Activated CD8-positive, alpha-beta memory T cell treated with anti-CD3 and anti-CD28 coated beads, Interleukin-2, amount 50 U/mL, for 48 hours (primary cell): ENCODE measurements at regions not wholly inside any gene's neighbourhood (a gene's known extent, or its start where the extent isn't known, plus 50 kb on each side); places are given as distances from the start of the nearest gene placed in this dataset.
A peak's percentile ranks its signal among the peaks of the same experiment; 100 is the strongest.

Experiments
- DNase-seq: peaks from one replicate; pipeline ENCODE4 v3.0.0-alpha.2; 2020

DNA sequence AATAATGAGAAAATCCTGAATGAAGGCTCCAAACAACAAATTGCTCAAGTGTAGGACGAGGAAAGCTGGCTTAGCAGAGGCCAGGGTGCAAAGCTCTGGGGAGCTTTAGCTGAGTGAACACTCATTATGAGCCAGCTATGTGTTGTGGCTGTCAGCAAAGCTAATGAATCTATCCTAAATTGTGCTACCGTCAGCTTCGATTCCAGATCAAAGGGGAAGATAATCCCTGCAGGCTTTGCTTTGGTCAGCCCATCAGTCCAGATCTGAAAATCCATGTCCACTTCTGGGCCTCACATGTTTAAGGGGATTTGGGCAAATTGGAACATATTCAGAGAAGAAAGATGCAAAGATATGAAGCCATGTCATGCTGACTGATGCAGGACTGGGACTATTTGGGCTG, 180.9 kb upstream of the ZBED5 start:
- no peak for DNase-seq

DNA sequence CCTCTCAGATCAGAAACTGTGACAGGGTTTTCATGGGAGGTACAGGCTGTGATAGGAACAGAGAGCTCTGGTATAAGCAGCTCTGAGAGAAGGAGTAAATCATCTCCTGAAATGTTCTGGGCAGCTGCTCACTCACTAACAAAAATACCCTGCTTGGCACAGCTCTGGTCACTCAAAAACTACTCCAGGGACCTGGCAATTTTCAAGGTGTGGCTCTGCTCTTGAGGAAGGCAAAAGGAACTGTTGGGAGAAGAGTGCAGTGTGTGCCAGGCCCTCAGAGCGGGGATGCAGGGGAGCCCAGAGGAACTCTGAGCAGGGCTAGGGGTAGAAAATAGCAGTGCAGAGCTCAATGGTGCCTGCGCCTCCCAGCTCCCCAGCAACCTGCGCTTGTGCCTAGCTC, 180.5 kb upstream of the ZBED5 start:
- no peak for DNase-seq

DNA sequence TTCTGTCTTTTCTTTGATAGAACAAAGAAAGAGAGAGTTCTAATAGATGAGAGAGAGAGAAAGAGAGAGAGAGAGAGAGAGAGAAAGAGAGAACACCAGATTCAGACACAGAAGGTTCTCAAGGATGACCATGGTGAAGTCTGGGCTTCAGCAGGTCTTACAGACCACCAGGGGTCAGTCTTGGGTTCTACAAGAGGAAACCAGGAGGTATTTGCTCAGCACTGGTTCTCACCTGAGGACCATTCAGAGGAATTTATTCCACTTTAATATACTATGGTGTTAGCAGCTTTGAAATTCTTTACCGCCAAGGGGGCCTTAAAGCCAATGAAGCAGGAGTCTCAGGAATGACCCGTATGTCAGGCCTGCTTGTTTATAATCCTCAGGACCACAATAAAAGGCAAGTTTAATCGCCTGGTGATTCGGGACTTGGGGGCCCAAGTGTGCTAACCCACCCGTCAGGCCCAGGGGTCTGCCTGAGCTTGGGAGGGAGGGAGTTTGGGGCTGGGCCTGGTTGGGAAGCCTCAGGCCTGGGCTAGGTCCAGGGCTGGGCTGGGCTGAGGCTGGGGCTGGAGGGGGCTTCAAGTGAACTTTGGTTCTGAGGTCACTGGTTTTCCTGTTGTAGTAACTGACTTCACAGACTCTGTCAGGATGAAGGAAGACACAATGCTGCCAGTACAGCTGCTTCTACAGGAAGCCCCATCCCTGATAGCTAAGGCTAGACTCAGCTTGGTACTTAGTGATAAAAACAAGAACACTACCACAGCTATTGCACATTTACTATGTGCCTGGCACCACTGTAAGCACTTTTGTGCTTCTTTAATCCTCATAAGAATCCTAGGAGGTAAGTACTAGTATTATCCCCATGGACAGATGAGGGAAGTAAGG, 179.2 kb upstream of the ZBED5 start:
- no peak for DNase-seq

DNA sequence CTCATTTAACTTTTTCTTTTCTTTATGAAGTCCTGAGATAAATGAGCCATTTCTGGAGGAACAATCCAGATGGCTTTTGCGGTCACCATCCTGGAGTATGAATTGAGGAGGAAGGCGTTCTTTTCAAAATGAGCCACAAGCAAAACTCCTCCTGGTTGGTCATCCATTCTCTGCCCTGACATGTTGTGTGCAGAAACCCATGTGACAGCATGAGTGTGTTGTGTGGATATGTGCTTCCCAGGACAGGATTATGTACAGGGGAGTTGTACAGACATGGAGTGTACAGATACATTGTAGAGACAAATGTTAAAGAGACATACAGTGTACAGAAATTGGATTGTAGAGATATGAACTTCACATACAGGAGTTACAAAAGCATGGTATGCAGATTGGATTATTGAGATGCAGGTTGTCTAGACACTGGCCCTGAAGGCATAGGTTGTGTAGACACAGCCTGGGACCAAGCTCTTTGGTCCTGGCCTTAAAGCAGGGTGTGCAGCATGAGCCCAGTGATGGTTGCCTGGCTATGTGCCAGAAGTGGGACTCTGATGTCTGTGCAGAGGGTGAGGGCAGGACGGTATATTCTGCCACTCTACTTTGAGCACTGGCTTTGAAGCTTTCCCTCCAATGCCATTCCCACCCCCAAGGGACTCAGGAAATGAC, 178.5 kb upstream of the ZBED5 start:
- no peak for DNase-seq

DNA sequence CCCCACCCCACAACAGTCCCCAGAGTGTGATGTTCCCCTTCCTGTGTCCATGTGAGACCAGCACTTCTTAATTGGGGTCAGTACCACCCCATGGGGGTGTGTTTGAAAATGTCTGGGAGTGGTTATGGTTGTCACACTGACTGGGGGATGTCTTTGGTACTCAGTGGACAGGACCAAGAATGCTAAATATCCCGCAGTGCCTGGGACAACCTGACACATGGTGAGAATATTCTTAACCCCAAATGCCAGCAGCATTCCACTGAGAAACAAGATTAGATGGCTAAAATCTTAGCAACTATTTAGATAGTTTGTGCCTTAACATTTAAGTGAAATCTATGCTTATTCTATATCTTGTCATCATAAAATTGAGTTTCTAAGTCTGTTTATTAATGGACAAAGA, 177.5 kb upstream of the ZBED5 start:
- no peak for DNase-seq

DNA sequence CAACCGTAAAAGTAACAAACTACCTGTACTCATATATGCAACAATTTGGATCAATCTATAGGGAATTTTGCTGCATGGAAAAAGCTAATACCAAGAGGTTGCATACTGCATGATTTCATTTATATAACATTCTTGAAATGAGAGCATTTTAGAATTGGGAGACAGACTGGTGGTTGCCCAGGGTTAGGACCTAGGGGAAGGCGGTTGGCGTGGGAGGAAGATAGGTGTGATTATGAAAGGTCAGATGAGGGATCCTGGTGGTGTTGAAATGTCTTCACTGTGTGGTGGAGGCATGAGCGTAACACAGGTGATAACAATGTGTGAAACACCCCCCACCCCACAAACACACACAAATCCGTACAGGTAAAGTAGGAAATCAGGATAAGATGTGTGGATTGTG, 176.6 kb upstream of the ZBED5 start:
- DNase-seq: no peak

DNA sequence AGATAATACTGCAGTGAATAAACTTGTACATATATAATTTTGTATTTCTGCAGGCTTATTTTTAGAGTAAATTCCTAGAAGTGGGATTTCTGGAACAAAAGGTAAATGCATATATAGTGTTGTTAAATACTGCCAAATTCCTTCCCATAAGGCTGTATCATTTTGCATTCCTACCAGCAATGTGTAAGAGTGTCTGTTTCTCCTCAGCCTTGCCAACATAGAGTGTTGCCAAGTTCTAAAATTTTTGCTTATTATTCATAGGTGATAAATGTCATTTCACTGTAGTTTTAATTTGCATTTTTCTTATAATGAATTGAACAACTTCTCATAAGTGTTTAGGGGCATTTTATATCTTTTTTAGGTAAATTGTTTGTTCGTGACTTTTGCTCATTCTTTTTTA, 174.2 kb upstream of the ZBED5 start:
- DNase-seq: no peak

DNA sequence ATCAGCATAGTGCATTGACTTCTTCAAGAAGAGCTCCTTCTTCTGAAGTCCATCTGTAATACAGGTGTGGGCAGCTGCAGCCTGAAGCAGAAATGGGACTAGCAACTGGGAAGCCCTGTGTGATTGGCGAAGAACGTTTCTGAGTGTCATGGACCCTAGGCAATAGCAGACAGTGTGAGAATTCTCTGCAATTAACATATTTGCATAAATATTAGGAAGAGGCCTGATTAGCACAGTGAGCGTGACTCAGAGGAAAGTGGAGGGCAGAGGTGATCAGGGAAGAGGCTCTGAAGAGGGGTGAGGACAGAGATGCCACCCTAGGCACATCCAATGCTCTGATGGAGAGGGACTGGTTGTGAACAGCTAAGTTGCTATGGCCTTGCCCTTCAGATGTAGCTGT, 171.2 kb upstream of the ZBED5 start:
- DNase-seq: no peak

DNA sequence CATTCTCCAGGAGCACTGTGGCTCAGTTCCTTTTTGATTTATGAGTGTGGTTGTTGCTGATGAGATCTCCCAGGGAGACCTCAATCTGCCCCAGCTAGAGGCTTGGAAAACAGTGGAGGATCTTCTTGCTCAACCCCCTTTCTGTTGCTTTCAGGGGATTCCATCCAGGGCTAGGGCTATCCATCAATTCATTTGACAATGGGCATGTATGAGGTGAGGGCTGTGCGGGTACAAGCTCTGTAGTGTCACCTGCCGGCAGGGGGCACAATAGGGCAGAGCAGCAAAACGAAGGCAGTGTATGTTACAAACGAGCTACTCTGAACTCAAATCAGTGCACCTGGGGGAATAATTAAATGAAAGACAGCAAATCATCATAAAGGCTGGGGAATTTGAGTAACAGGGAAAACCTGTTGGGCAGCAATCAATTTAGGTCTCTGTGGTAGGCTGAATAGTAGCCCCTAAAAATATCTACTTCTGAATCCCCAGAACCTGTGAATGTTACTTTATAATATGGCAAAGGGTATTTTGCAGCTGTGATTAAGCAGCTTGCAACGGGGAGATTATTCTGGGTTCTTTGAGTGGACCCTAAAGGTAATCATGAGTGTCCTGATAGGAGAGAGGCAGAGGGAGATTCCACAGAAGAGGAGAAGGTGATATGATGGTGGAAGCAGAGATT, 170.3 kb upstream of the ZBED5 start:
- DNase-seq: peak; percentile 84

DNA sequence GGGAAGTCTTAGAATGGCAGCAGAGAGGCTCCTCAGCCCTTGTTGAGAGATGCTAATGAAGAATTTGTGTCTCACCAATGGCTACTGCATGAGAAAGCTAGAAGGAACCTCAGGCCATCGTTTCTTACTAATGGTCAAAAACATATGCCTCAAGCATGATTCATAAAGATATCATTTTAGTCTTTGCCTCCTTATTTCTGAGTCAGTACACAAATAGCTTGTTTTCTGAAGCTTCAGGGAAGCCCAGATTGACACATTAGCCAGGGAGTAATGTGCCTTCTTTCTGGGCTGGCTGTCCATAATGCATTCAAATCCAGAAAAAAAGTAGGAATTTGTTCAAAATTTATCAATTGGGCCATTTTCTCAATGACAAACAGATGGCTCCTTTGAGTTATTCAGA, 169.4 kb upstream of the ZBED5 start:
- DNase-seq: no peak

DNA sequence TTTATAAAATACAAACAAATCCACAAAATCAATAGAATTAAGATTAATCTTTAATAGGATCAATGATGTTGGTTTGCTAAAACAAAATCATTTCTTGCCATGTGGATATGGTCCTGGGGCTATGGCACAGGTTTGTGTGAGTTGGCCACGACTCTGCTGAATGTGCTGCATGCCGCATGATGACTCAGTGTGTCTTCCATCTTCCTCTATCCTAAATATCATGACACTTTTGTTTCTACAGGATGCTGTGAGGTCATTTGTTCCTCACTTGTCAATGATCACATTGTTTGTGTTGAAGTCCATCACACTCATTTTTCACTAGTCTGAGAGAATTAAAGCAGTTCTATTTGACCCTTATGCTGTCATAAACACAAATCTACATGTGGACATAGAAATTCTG, 167.2 kb upstream of the ZBED5 start:
- DNase-seq: no peak

DNA sequence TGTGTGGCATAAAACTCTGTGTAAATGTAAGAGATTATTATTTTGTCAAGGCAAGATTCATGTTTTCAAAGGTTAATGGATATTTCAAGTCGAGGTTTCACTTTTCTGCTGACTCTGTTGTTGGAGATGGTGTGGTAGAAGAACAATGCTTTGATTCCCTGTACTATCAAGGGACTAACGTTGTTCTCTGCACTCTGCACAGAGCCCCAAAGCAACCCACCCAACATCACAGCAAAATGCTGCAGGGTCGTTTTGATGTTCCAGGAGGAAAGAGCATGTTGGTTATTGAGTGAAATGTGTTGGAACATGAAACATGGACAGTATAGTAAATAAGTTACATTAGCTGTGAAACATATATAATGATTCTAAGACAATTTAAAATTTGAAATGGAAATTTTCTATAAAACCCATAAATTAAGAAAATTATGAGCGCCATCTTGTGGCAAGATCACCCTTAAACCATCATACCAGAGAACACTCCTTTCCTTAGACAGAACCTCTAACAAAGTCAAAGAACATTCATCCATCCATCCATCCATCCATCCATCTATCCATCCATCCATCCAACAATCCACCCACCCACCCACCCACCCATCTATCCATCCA, 164.4 kb upstream of the ZBED5 start:
- DNase-seq: no peak

DNA sequence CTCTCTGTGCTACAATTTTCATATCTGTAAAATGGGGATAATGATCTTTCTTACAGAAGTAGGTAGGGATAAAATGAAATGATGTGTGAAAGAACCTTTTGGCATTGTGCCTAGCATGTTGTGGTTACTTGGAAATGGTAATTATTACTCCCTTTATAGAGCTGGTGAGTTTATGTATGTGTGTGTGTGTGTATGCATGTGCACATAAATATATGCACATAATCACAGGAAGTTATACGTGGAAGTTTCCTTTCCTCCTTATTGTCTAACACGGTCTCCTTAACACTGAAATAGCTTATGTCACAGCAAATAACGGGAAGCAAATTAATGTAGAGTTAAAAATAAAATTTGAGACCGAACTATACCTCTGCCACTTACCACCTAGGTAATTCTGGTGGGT, 163.7 kb upstream of the ZBED5 start:
- no peak for DNase-seq

DNA sequence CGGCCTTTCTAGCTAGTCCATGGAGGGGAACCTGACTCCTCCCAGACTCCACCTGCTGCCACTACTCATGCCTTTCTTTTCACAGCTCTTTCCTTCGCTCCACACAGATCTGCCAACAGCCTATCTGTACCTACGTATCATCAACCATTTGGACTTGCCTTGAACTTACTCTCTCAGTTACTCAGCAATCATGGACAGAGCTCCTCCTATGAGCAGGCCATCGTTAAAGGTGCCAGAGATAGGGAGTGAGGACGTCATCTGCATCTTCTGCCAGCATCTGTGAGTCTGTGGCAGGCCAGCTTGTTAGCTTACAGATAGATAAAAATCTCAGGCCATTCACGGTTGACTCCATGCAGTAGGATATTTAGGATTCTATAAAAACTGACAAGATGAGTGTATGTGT, 162.9 kb upstream of the ZBED5 start:
- DNase-seq: no peak

DNA sequence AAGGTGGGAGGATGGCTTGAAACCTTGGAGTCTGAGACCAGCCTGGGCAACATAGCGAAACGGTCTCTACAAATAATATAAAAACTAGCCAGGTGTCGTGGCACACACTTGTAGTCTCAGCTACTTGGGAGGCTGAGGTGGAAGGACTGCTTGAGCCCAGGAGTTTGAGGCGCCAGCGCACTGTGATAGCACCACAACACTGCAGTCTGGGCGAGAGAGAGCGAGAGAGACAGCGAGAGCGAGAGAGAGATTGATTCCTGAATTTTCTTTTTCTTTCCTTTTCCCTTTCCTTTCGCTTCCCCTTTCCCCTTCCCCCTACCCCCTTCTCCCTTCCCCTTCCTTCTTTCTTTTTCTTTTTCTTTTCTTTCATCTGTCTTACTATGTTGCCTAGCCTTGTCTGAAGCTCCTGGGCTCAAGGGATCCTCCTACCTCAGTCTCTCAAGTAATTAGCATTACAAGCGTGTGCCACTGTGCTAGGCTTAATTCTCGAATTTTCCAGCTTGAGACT, 162.4 kb upstream of the ZBED5 start:
- DNase-seq: no peak

DNA sequence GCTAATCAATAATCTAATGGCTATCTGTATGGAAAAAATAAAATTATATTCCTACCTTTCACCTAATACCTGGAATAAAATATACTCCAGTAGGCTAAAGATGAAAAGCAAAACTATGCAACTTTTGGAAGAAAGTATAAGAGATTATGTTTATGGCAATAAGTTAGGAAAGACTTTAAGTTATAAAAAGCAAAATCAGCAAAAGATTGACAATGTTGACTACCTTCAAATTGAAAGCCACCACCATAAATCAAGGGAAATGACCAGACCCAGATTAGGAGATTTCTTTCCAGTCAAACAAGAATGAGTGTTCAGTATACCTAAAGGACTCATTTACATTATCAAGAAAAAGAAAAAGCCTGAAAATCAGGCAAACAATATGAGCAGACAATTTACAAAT, 159.1 kb upstream of the ZBED5 start:
- no peak for DNase-seq

DNA sequence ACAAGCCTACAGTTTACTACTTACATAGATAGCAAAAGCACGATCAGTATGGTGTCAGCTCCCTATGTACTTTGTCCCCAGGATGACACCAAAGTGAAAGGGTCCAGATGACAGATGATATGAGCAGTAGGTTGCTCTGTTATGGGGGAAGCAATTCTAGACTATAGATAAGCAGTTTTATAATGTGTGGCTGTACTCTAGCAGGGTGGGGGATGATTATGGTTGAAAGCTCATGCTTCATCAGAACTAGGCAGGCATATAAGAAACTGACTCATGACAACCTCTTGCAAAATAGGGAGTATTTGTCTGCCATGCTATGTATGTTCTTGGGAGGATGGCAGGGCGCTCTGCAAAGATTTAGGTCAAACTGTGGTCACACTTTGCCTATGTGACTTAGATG, 158.2 kb upstream of the ZBED5 start:
- no peak for DNase-seq

DNA sequence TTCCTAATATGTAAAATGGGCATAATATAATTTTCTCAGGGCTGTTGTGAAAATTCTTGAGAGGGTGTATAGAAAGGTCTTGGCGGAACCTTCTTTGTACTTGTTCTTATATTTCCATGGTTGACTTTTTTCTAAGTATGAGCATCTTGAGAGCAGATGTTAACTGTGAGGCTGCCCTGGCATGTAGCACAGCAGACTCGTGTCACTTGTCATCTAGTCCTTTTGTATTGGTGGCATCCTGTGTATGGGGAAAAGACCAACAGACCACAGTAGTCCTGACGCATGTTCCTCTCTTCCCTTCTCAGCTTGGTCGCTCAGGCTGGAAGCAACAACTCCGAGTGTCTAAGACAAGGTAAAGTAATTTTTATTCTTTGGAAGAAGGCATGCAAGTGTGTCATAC, 153.8 kb upstream of the ZBED5 start:
- no peak for DNase-seq

DNA sequence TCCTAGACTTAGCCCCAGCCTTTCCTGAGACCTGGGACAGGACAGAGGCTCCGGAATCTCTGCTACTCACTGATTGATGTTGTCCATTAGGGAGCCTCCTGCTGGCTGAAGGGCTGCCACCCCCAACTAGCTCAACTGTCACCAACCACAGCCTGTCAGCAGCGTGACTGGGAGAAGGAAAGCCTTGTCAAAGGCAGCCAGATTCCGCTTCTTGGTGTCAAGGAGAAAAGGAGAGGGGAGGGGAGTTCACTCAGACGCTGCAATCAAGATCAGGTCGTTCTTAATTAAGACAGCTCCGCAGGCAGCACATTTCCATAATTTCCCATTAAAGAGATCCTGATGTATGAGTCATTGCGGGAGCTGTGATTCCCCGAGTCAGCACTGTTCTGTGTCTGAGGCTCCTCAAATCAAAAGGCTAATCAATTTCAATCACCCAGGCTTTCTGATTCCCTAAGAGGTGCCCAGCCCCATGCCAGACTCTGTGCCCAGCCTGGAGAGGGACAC, 152.8 kb upstream of the ZBED5 start:
- no peak for DNase-seq

DNA sequence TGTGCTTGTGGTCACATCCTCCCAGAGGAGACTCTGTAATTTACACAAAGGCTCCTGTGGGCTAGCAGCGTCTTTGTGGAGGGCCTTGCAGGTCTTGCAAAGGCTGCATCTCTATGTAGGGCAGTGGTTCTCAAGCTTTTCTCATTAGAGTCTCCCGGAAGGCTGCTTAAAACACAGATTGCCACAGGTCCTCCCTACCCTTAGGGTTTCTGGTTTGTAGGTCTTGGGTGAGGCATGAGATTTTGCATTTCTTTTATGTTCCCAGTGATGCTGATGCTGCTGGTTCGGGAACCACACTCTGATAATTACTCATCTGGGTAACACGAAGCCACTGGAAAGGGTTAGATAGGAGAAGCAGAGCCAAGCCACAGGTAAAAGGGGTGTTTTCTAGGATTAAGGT, 151.3 kb upstream of the ZBED5 start:
- DNase-seq: no peak

DNA sequence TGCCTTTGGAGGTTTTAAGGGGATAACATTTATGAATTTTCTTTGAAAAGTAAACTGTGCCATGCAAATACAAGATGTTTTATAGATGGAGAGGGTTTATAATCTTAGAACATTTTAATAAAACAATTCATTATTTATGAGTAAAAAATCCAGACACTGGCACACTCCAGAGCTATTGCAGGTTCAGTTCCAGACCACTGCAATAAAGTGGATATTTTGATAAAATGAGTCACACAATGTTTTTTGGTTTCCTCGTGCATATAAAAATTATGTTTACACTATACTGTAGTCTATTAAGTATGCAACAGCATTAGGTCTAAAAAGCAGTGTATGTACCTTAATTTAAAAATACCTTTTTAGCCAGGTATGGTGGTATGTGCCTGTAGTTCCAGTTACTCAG, 146.2 kb upstream of the ZBED5 start:
- DNase-seq: no peak

DNA sequence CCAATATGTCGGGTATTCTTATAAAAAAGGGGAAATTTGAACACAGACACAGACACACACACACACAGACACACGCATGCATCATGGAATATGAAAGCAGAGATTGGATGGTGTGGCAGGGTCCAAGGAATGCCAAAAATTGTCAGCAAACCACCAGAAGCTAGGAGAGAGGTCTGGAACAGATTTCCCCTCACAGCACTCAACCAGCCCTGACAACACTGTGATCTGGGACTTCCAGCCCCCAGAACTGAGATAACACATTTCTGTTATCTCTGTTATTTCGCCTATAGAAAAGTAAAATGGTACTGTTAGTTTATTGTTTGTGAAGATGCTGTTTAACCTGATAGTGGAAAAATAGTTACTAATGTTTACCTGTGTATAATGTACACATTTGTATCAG, 145.4 kb upstream of the ZBED5 start:
- no peak for DNase-seq

DNA sequence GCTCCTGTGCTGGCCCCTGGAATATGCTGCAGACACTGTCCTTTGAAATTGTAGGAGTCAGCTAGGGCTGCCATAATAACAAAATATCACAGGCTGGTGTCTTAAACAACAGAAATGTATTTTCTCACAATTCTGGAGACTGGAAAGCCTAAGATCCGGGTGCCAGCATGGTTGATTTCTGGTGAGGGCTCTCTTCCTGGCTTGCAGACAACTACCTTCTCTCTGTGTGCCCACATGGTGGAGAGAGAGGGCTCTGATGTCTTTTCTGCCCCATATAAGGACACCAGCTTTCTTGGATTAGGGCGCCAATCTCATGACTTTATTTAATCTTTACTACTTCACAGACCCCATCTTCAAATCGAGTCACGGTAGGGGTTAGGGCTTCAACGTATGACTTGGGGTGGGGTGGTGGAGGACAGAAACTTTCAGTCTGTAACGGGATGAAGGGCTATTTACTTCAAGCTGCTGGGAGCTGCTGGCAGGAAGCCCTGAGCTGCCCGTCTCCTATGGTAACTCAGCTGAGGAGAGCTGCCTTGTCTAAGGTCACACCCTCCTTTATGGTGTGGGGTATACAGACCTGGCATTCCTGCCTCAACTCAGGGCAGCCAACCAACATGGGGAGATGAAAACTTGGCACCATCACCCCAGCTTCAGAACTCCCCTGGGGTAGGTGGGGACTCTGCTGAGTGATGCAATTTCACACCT, 142.9 kb upstream of the ZBED5 start:
- no peak for DNase-seq
